Neural progenitor cell (in vitro differentiated cells): ENCODE measurements at regions not wholly inside any gene's neighbourhood (a gene's known extent, or its start where the extent isn't known, plus 50 kb on each side); places are given as distances from the start of the nearest gene placed in this dataset.

Source experiments
- DNase-seq: peaks from one replicate; pipeline ENCODE4 v3.0.0-alpha.2; 2016; ENCODE audit warnings: low spot score
- H2AFZ ChIP-seq: fragments of 200-600 bp; sonication (generic); replicated peaks from 2 replicates; pipeline ENCODE4 v1.6.1; 2016; ENCODE audit warnings: antibody characterized with exemption
- H3F3A ChIP-seq: fragments of 200-600 bp; sonication (generic); 2 replicates; pipeline ENCODE4 v1.6.1; 2016; ENCODE audit warnings: antibody characterized with exemption, low read depth
- H3K27ac ChIP-seq: fragments of 200-600 bp; sonication (generic); 2 replicates; pipeline ENCODE4 v1.5.1; 2016; ENCODE audit warnings: mild to moderate bottlenecking
- H3K27me3 ChIP-seq: fragments of 200-600 bp; sonication (generic); 2 replicates; pipeline ENCODE4 v1.6.1; 2016; ENCODE audit warnings: mild to moderate bottlenecking, moderate library complexity
- H3K36me3 ChIP-seq: fragments of 200-600 bp; sonication (generic); 2 replicates; pipeline ENCODE4 v1.5.1; 2016
- H3K4me1 ChIP-seq: fragments of 200-600 bp; sonication (generic); 2 replicates; pipeline ENCODE4 v1.6.1; 2016; ENCODE audit warnings: mixed run types
- H3K4me2 ChIP-seq: fragments of 200-600 bp; sonication (generic); 2 replicates; pipeline ENCODE4 v1.6.1; 2016
- H3K4me3 ChIP-seq: fragments of 200-600 bp; sonication (generic); 2 replicates; pipeline ENCODE4 v1.5.1; 2016
- H3K79me2 ChIP-seq: fragments of 200-600 bp; sonication (generic); 2 replicates; pipeline ENCODE4 v1.6.1; 2016; ENCODE audit warnings: low read depth
- H3K9ac ChIP-seq: fragments of 200-600 bp; sonication (generic); 2 replicates; pipeline ENCODE4 v1.6.1; 2016
- H3K9me3 ChIP-seq: fragments of 200-600 bp; sonication (generic); 2 replicates; pipeline ENCODE4 v1.5.1; 2016; ENCODE audit warnings: low read depth
- H4K20me1 ChIP-seq: fragments of 200-600 bp; sonication (generic); 2 replicates; pipeline ENCODE4 v1.6.1; 2016; ENCODE audit warnings: low read depth
- H3K27ac Mint-ChIP-seq: 3 replicates; pipeline ENCODE4 v1.8.0; 2021; ENCODE audit warnings: mixed read lengths
- H3K27me3 Mint-ChIP-seq: 2 replicates; pipeline ENCODE4 v1.8.0; 2022; ENCODE audit warnings: low read depth, mild to moderate bottlenecking, inconsistent platforms, moderate library complexity, mixed read lengths; ENCODE audit not compliant: insufficient read depth
- H3K36me3 Mint-ChIP-seq: 3 replicates; pipeline ENCODE4 v1.8.0; 2021; ENCODE audit warnings: mixed read lengths
- H3K4me1 Mint-ChIP-seq: 3 replicates; pipeline ENCODE4 v1.8.0; 2021; ENCODE audit warnings: mixed read lengths
- H3K4me3 Mint-ChIP-seq: 3 replicates; pipeline ENCODE4 v1.8.0; 2021; ENCODE audit warnings: mild to moderate bottlenecking, moderate library complexity, mixed read lengths
- H3K9me3 Mint-ChIP-seq: 3 replicates; pipeline ENCODE4 v1.8.0; 2020; ENCODE audit warnings: mixed read lengths
- CTCF ChIP-seq: fragments of 200-600 bp; sonication (generic); IDR thresholded peaks from 2 replicates; pipeline ENCODE4 v1.5.1; 2017; ENCODE audit warnings: antibody characterized with exemption, mild to moderate bottlenecking
- EZH2 ChIP-seq: fragments of 200-600 bp; sonication (generic); IDR thresholded peaks from 2 replicates; pipeline ENCODE4 v1.6.1; 2017; ENCODE audit warnings: antibody characterized with exemption, mild to moderate bottlenecking, moderate library complexity
- EZH2phosphoT487 ChIP-seq: fragments of 200-600 bp; sonication (generic); IDR thresholded peaks from 2 replicates; pipeline ENCODE4 v1.6.1; 2017; ENCODE audit warnings: antibody characterized with exemption

GRCh38 chr13:104854007-104854406, 1681.5 kb downstream of the EFNB2 start:
- no peaks in the 10 kb centered on the region for H3K79me2 ChIP-seq
- H3K36me3 Mint-ChIP-seq = no peaks in the 10 kb centered on the region
- H3K4me1 Mint-ChIP-seq = no peaks in the 10 kb centered on the region
- no peaks in the 10 kb centered on the region for H3K27me3 Mint-ChIP-seq
- H3F3A ChIP-seq = no peaks in the 10 kb centered on the region
- no peaks in the 10 kb centered on the region for H3K9me3 ChIP-seq
- H3K4me2 ChIP-seq = no peak overlapping the region
- no peak overlapping the region for H3K27ac Mint-ChIP-seq
- no peak overlapping the region for H3K27ac ChIP-seq
- DNase-seq = peak; percentile 8
- H3K4me1 ChIP-seq = no peaks in the 10 kb centered on the region
- no peak for TF ChIP-seq EZH2
- no peak for TF ChIP-seq CTCF
- TF ChIP-seq EZH2phosphoT487 = no peak
- H4K20me1 ChIP-seq = no peaks in the 10 kb centered on the region
- H2AFZ ChIP-seq = peak overlapping the region; percentile 26
- H3K36me3 ChIP-seq = no peaks in the 10 kb centered on the region
- H3K4me3 Mint-ChIP-seq = no peak overlapping the region
- no peak overlapping the region for H3K4me3 ChIP-seq
- no peaks in the 10 kb centered on the region for H3K9me3 Mint-ChIP-seq
- H3K9ac ChIP-seq = no peak overlapping the region
- H3K27me3 ChIP-seq = no peaks in the 10 kb centered on the region

- Mint-ChIP-seq H3K27ac (no peak overlapping the region), H3K9me3 (no peaks in the 10 kb centered on the region), H3K4me1 (no peaks in the 10 kb centered on the region), H3K27me3 (peaks cover 2% of the 10 kb centered on the region), H3K4me3 (no peak overlapping the region), H3K36me3 (no peaks in the 10 kb centered on the region)
- Histone ChIP-seq H2AFZ (no peak overlapping the region), H3K4me2 (no peak overlapping the region), H3K4me1 (no peaks in the 10 kb centered on the region), H3F3A (no peaks in the 10 kb centered on the region), H3K27me3 (no peaks in the 10 kb centered on the region), H3K79me2 (no peaks in the 10 kb centered on the region), H3K27ac (no peak overlapping the region), H3K4me3 (no peak overlapping the region), H4K20me1 (no peaks in the 10 kb centered on the region), H3K36me3 (no peaks in the 10 kb centered on the region), H3K9me3 (no peaks in the 10 kb centered on the region), H3K9ac (no peak overlapping the region)
- DNase-seq = no peak
- TF ChIP-seq EZH2phosphoT487 (no peak), EZH2 (no peak), CTCF (no peak)
These were observed 1687.5 kb downstream of the EFNB2 start for GRCh38 chr13:104847922-104848321.

GRCh38 chr13:104843401-104843800, 1692.1 kb downstream of the EFNB2 start:
- H2AFZ ChIP-seq = no peak overlapping the region
- no peak overlapping the region for H3K27ac Mint-ChIP-seq
- peaks cover 4% of the 10 kb centered on the region for H3K27me3 Mint-ChIP-seq
- H3K4me2 ChIP-seq = no peak overlapping the region
- H3K79me2 ChIP-seq = no peaks in the 10 kb centered on the region
- no peaks in the 10 kb centered on the region for H3F3A ChIP-seq
- DNase-seq = no peak
- no peaks in the 10 kb centered on the region for H3K27me3 ChIP-seq
- TF ChIP-seq CTCF = no peak
- no peak for TF ChIP-seq EZH2phosphoT487
- no peak for TF ChIP-seq EZH2
- no peak overlapping the region for H3K4me3 ChIP-seq
- H3K4me1 ChIP-seq = no peaks in the 10 kb centered on the region
- no peak overlapping the region for H3K9ac ChIP-seq
- H3K9me3 ChIP-seq = no peaks in the 10 kb centered on the region
- no peaks in the 10 kb centered on the region for H3K36me3 Mint-ChIP-seq
- H3K36me3 ChIP-seq = no peaks in the 10 kb centered on the region
- H3K9me3 Mint-ChIP-seq = no peaks in the 10 kb centered on the region
- H3K4me3 Mint-ChIP-seq = no peak overlapping the region
- no peaks in the 10 kb centered on the region for H4K20me1 ChIP-seq
- H3K4me1 Mint-ChIP-seq = no peaks in the 10 kb centered on the region
- no peak overlapping the region for H3K27ac ChIP-seq
